HepG2 (cell line): ENCODE measurements at regions not wholly inside any gene's neighbourhood (a gene's known extent, or its start where the extent isn't known, plus 50 kb on each side); places are given as distances from the start of the nearest gene placed in this dataset.

Experiments used
- ATAC-seq: fragments of 200-7000 bp; cut with Tn5 transposase; 3 replicates; pipeline ENCODE4 v1.9.1; 2020; ENCODE audit warnings: mild to moderate bottlenecking, moderate library complexity
- BruUV-seq: library from RNA; stranded (reverse); fragments of 400-500 nt; replicated peaks from 2 replicates; lab custom pipeline; 2021; lab: Mats Ljungman, UMichigan
- CTCF ChIA-PET: fragments of 300-600 bp; formaldehyde crosslinking; extraction: SDS; loops from one replicate; lab custom pipeline; 2021; ENCODE audit warnings: low total read pairs, inconsistent platforms, low intra/inter-chr PET ratio; lab: Yijun Ruan, JAX
- POLR2A ChIA-PET: fragments of 350-600 bp; sonication (Branson Sonifier 250); formaldehyde crosslinking; loops from one replicate; lab custom pipeline; 2020; ENCODE audit warnings: antibody characterized with exemption, inconsistent platforms; lab: Yijun Ruan, JAX
- DNase-seq: peaks from one replicate; pipeline ENCODE4 v3.0.0-alpha.2; 2015; ENCODE audit warnings: low spot score
- FAIRE-seq: peaks from 3 replicates; lab custom pipeline; 2011; peaks lifted over from hg19 to GRCh38; lab: Jason Lieb, UNC
- H2AFZ ChIP-seq: one replicate; pipeline ENCODE4 v1.6.1; 2011; ENCODE audit warnings: low read length, inconsistent platforms
- H3K27ac ChIP-seq: fragments of 300-600 bp; 3 replicates; pipeline ENCODE4 v1.8.0; 2011; ENCODE audit warnings: mixed run types, mild to moderate bottlenecking, mixed read lengths, low read length, inconsistent platforms; ENCODE audit not compliant: insufficient read depth; ENCODE audit errors: extremely low read length
- H3K27me3 ChIP-seq, 2 experiments: fragments of 200-600 bp in 1 of 2; 2 replicates in 1 of 2; 3 replicates in 1 of 2; pipeline versions ENCODE4 v1.6.0 to v1.8.0; 2011; ENCODE audit warnings: low read length in 2 of 2, mild to moderate bottlenecking in 2 of 2, moderate library complexity in 2 of 2, inconsistent platforms in 1 of 2; ENCODE audit not compliant: insufficient read depth in 2 of 2, control insufficient read depth in 1 of 2
- H3K36me3 ChIP-seq, 2 experiments: fragments of 200-600 bp in 1 of 2; replicated peaks in 1 of 2; 2 replicates in 1 of 2; 3 replicates in 1 of 2; pipeline versions ENCODE4 v1.5.1 to v1.8.0; 2011; ENCODE audit warnings: low read length in 2 of 2, inconsistent platforms in 1 of 2; ENCODE audit not compliant: insufficient read depth in 2 of 2, control insufficient read depth in 1 of 2
- H3K4me1 ChIP-seq: 2 replicates; pipeline ENCODE4 v1.5.1; 2012; ENCODE audit warnings: low read length, inconsistent platforms; ENCODE audit not compliant: insufficient read depth
- H3K4me2 ChIP-seq: 2 replicates; pipeline ENCODE4 v1.6.0; 2011; ENCODE audit warnings: low read depth, low read length, inconsistent platforms
- H3K4me3 ChIP-seq, 3 experiments: fragments of 200-600 bp in 1 of 3; sonication (generic), shearing (Covaris generic) in 1 of 3; replicated peaks in 1 of 3; 2 replicates each; pipeline ENCODE4 v1.5.1; 2011 to 2016; ENCODE audit warnings: low read length in 3 of 3, inconsistent platforms in 2 of 3, low read depth in 2 of 3, mild to moderate bottlenecking in 2 of 3, control low read depth in 1 of 3, mixed read lengths in 1 of 3; ENCODE audit not compliant: insufficient read depth in 1 of 3
- H3K79me2 ChIP-seq: one replicate; pipeline ENCODE4 v1.6.1; 2011; ENCODE audit warnings: low read length, inconsistent platforms; ENCODE audit not compliant: insufficient read depth
- H3K9ac ChIP-seq: 2 replicates; pipeline ENCODE4 v1.6.0; 2011; ENCODE audit warnings: mild to moderate bottlenecking, low read depth, low read length, inconsistent platforms; ENCODE audit not compliant: insufficient read depth
- H3K9me3 ChIP-seq: 2 replicates; pipeline ENCODE4 v1.5.1; 2012; ENCODE audit warnings: mild to moderate bottlenecking, low read length
- H4K20me1 ChIP-seq: 2 replicates; pipeline ENCODE4 v1.6.0; 2011; ENCODE audit warnings: inconsistent platforms, mild to moderate bottlenecking, low read length, moderate library complexity; ENCODE audit not compliant: insufficient read depth
- ATF7 ChIP-seq, 2 experiments: fragments of 450-650 bp in 1 of 2; sonication (generic) in 1 of 2; formaldehyde crosslinking in 1 of 2; IDR thresholded peaks; 2 replicates each; pipeline versions ENCODE4 v1.4.0 to v1.6.1; 2016 to 2020; ENCODE audit warnings: antibody characterized with exemption in 1 of 2, mild to moderate bottlenecking in 1 of 2, missing genetic modification reagents in 1 of 2
- ATM ChIP-seq: fragments of 450-650 bp; IDR thresholded peaks from 2 replicates; pipeline ENCODE4 v1.7.1; 2017; ENCODE audit warnings: mild to moderate bottlenecking, borderline replicate concordance
- CAMTA2 ChIP-seq: sonication (generic); formaldehyde crosslinking; IDR thresholded peaks from 2 replicates; pipeline ENCODE4 v1.4.0; 2020; ENCODE audit warnings: mild to moderate bottlenecking, missing genetic modification reagents, borderline replicate concordance
- CBX5 ChIP-seq: sonication (generic); formaldehyde crosslinking; IDR thresholded peaks from 2 replicates; pipeline ENCODE4 v1.4.0; 2020; ENCODE audit warnings: missing genetic modification reagents, borderline replicate concordance
- DRAP1 ChIP-seq: IDR thresholded peaks from 2 replicates; pipeline ENCODE4 v1.6.1; 2016; ENCODE audit warnings: missing genetic modification reagents, missing compliant biosample characterization
- DZIP1 ChIP-seq: sonication (generic); formaldehyde crosslinking; IDR thresholded peaks from 2 replicates; pipeline ENCODE4 v1.5.0; 2020; ENCODE audit warnings: mild to moderate bottlenecking, missing genetic modification reagents
- KDM3A ChIP-seq: IDR thresholded peaks from 2 replicates; pipeline ENCODE4 v1.6.1; 2018; ENCODE audit warnings: low read depth, missing compliant biosample characterization
- KLF15 ChIP-seq: sonication (generic); formaldehyde crosslinking; IDR thresholded peaks from 2 replicates; pipeline ENCODE4 v1.8.1; 2023; ENCODE audit warnings: borderline replicate concordance, mild to moderate bottlenecking, inconsistent platforms, missing genetic modification reagents, mixed read lengths
- MATR3 ChIP-seq: sonication (generic); formaldehyde crosslinking; IDR thresholded peaks from 2 replicates; pipeline ENCODE4 v1.4.0; 2020; ENCODE audit warnings: missing genetic modification reagents
- MZF1 ChIP-seq: sonication (generic); formaldehyde crosslinking; IDR thresholded peaks from 2 replicates; pipeline ENCODE4 v1.8.1; 2023; ENCODE audit warnings: mild to moderate bottlenecking, missing genetic modification reagents, borderline replicate concordance
- SAFB2 ChIP-seq: sonication (generic); formaldehyde crosslinking; IDR thresholded peaks from 2 replicates; pipeline ENCODE4 v1.5.1; 2020; ENCODE audit warnings: missing genetic modification reagents, low read depth, mild to moderate bottlenecking, borderline replicate concordance
- SOX13 ChIP-seq, 3 experiments: fragments of 450-650 bp in 1 of 3; sonication (generic) in 1 of 3; formaldehyde crosslinking in 1 of 3; IDR thresholded peaks in 2 of 3; conservative IDR thresholded peaks in 1 of 3; 2 replicates each; pipeline versions ENCODE4 v1.5.0 to v1.6.1; 2016 to 2020; ENCODE audit warnings: antibody characterized with exemption in 1 of 3, mild to moderate bottlenecking in 1 of 3, missing compliant biosample characterization in 1 of 3, missing genetic modification reagents in 1 of 3, moderate library complexity in 1 of 3
- XBP1 ChIP-seq: sonication (generic); formaldehyde crosslinking; IDR thresholded peaks from 2 replicates; pipeline ENCODE4 v1.5.0; 2020; ENCODE audit warnings: missing genetic modification reagents
- ZBTB26 ChIP-seq: IDR thresholded peaks from 2 replicates; pipeline ENCODE4 v1.6.1; 2016; ENCODE audit warnings: missing compliant biosample characterization, missing genetic modification reagents, borderline replicate concordance
- ZKSCAN8 ChIP-seq: IDR thresholded peaks from 2 replicates; pipeline ENCODE4 v1.6.1; 2016; ENCODE audit warnings: borderline replicate concordance, missing genetic modification reagents, missing compliant biosample characterization
- ZNF24 ChIP-seq: fragments of 450-650 bp; IDR thresholded peaks from 2 replicates; pipeline ENCODE4 v1.6.1; 2017; ENCODE audit warnings: antibody characterized with exemption, mild to moderate bottlenecking
- ZNF446 ChIP-seq: sonication (generic); formaldehyde crosslinking; IDR thresholded peaks from 2 replicates; pipeline ENCODE4 v1.5.0; 2020; ENCODE audit warnings: mild to moderate bottlenecking, missing genetic modification reagents
- ZNF567 ChIP-seq: sonication (generic); formaldehyde crosslinking; IDR thresholded peaks from 2 replicates; pipeline ENCODE4 v1.8.1; 2023; ENCODE audit warnings: mild to moderate bottlenecking, missing genetic modification reagents, borderline replicate concordance
- WGBS: methylation state at CpG from one replicate; pipeline ENCODE4 v1.1.6; 2017; ENCODE audit warnings: low lambda C conversion rate; 5-methylcytosine and 5-hydroxymethylcytosine counted together
- in situ Hi-C: cut with HindIII; loops from 2 replicates; pipeline ENCODE4 v1.10.0; 2017; ENCODE audit warnings: low pct_unique_long_range_greater_than_20kb; ENCODE audit not compliant: extremely low pct_ligation_motif_present
- intact Hi-C: fragments of 100-400 bp; cut with micrococcal nuclease; formaldehyde crosslinking; loops from one replicate; pipeline ENCODE4 v1.10.0; 2022; ENCODE audit not compliant: unreplicated experiment

GRCh38 chr1:214219902-214220301 is 61.1 kb upstream of the SMYD2 start (continued):
- TF ChIP-seq ATF7 (IDR thresholded peaks at IDR 0.05) (peak; percentile 42; the same call in 1 of the 2 replicates), ATF7 (CRISPR knock-in tag; IDR thresholded peaks at IDR 0.05) (no peak), MATR3 (CRISPR knock-in tag) (no peak), SAFB2 (no peak), KDM3A (CRISPR knock-in tag) (no peak), ATM (no peak), SOX13 (IDR thresholded peaks at IDR 0.05) (no peak), SOX13 (CRISPR knock-in tag; conservative IDR thresholded peaks at IDR 0.05 in 1 of 2, IDR thresholded peaks at IDR 0.05 in 1 of 2) (0 out of 4 replicates have a peak, but pooled peaks of 1 of the 2 experiments have one; percentile 42), ZKSCAN8 (no peak), DZIP1 (CRISPR knock-in tag) (no peak)

GRCh38 chr1:214220891-214221290 is 60.1 kb upstream of the SMYD2 start:
- Histone ChIP-seq H3K4me3 (no peak overlapping the region), H4K20me1 (no peaks in the 10 kb centered on the region), H2AFZ (no peak overlapping the region), H3K79me2 (no peaks in the 10 kb centered on the region), H3K4me1 (peaks cover 21% of the 10 kb centered on the region), H3K36me3 (no peaks in the 10 kb centered on the region), H3K9ac (no peak overlapping the region), H3K4me2 (no peak overlapping the region; the same call in 1 of the 2 replicates), H3K27ac (no peak overlapping the region), H3K9me3 (no peaks in the 10 kb centered on the region), H3K27me3 (0 out of 5 replicates have a peak, but pooled peaks cover 0 to 6% of the 10 kb centered on the region in 2 experiments)
- in situ Hi-C loops = no loop called here
- ChIA-PET POLR2A (no interaction called here), CTCF (no interaction called here)
- ATAC-seq (peak; percentile 36; the same call in 1 of the 3 replicates), FAIRE-seq (no peak), DNase-seq (no peak)
- 6% methylated on average over 5 of the region's 5 CpGs for WGBS
- BruUV-seq = no TSS peak
- intact Hi-C loops = no loop called here
- no peak for TF ChIP-seq ZNF567 (CRISPR knock-in tag)
- TF ChIP-seq CBX5 (CRISPR knock-in tag) = no peak
- no peak for TF ChIP-seq MZF1 (CRISPR knock-in tag)
- no peak for TF ChIP-seq XBP1 (CRISPR knock-in tag)
- peak; percentile 87 for TF ChIP-seq ZNF24
- TF ChIP-seq ZBTB26 (CRISPR knock-in tag) = peak; percentile 85
- TF ChIP-seq CAMTA2 = no peak
- TF ChIP-seq KLF15 (CRISPR knock-in tag) = no peak
- TF ChIP-seq ZNF446 (CRISPR knock-in tag) = no peak
- no peak for TF ChIP-seq DRAP1 (CRISPR knock-in tag)
